SK-N-SH treated with all-trans-retinoic acid at 6 μM for 48 hours (cell line): ENCODE measurements at regions not wholly inside any gene's neighbourhood (a gene's known extent, or its start where the extent isn't known, plus 50 kb on each side); places are given as distances from the start of the nearest gene placed in this dataset.

ENCODE experiments used
- ARNTL ChIP-seq: fragments of 450-650 bp; formaldehyde crosslinking; IDR thresholded peaks from 2 replicates; pipeline ENCODE4 v1.5.0; 2020; ENCODE audit warnings: low read depth, mild to moderate bottlenecking, moderate library complexity, borderline replicate concordance
- ESRRG ChIP-seq: fragments of 250-450 bp; sonication (Bioruptor Pico); IDR thresholded peaks from 2 replicates; pipeline ENCODE4 v1.6.1; 2021; ENCODE audit warnings: mild to moderate bottlenecking
- ISL1 ChIP-seq: fragments of 250-450 bp; sonication (Bioruptor Pico); IDR thresholded peaks from 2 replicates; pipeline ENCODE4 v2.1.2; 2022; ENCODE audit warnings: mild to moderate bottlenecking, moderate library complexity
- OSR1 ChIP-seq: fragments of 250-450 bp; sonication (Bioruptor Pico); IDR thresholded peaks from 2 replicates; pipeline ENCODE4 v1.8.0; 2022; ENCODE audit warnings: moderate library complexity, mild to moderate bottlenecking, inconsistent platforms
- PATZ1 ChIP-seq: fragments of 250-450 bp; sonication (Bioruptor Pico); IDR thresholded peaks from 2 replicates; pipeline ENCODE4 v1.8.0; 2020; ENCODE audit warnings: mild to moderate bottlenecking, moderate library complexity, borderline replicate concordance
- RARB ChIP-seq: fragments of 250-450 bp; sonication (Bioruptor Pico); IDR thresholded peaks from 2 replicates; pipeline ENCODE4 v1.8.0; 2021; ENCODE audit warnings: mild to moderate bottlenecking, moderate library complexity
- TSHZ2 ChIP-seq: fragments of 250-450 bp; sonication (Bioruptor Pico); IDR thresholded peaks from 2 replicates; pipeline ENCODE4 v1.5.0; 2020; ENCODE audit warnings: mild to moderate bottlenecking, moderate library complexity
- ZFP30 ChIP-seq: fragments of 450-650 bp; formaldehyde crosslinking; IDR thresholded peaks from 2 replicates; pipeline ENCODE4 v1.5.0; 2022; ENCODE audit warnings: mild to moderate bottlenecking, moderate library complexity
- ZNF70 ChIP-seq: fragments of 450-650 bp; formaldehyde crosslinking; IDR thresholded peaks from 2 replicates; pipeline ENCODE4 v1.5.0; 2020; ENCODE audit warnings: mild to moderate bottlenecking, moderate library complexity
- ZNF8 ChIP-seq: fragments of 450-650 bp; formaldehyde crosslinking; IDR thresholded peaks from 2 replicates; pipeline ENCODE4 v1.5.0; 2020; ENCODE audit warnings: mild to moderate bottlenecking, moderate library complexity
- TF ChIP-seq, protein P1 (sequence below): fragments of 250-450 bp; sonication (Bioruptor Pico); IDR thresholded peaks from 2 replicates; pipeline ENCODE4 v1.5.1; 2020; ENCODE audit warnings: low read depth, mild to moderate bottlenecking, moderate library complexity

DNA sequence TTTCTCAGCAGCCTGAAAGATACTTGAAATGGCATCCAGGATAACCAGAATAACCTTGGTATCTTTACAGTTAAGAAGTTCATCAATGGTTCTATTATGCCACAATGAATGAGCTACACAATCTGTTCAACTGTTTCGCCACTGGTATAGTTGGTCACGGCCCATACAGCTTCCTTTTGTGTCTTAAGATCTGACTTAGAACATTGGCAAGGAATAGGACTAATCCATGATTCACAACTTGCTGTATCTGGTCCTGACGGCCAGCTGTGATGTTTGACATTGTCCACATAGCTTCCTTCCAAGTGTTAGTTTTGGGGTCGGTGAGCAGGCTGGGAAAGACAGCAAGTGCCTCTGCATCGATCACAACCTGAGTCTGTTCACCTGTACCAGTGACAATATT, 113.3 kb upstream of the RAD23B start:
- TF ChIP-seq PATZ1 (no peak), ARNTL (CRISPR knock-in tag) (no peak), ZNF8 (CRISPR knock-in tag) (no peak), ZFP30 (no peak), RARB (CRISPR knock-in tag) (no peak), ISL1 (CRISPR knock-in tag) (no peak), OSR1 (CRISPR knock-in tag) (no peak), ZNF70 (no peak), ESRRG (CRISPR knock-in tag) (no peak), TSHZ2 (CRISPR knock-in tag) (no peak)
- TF ChIP-seq, protein P1, sequence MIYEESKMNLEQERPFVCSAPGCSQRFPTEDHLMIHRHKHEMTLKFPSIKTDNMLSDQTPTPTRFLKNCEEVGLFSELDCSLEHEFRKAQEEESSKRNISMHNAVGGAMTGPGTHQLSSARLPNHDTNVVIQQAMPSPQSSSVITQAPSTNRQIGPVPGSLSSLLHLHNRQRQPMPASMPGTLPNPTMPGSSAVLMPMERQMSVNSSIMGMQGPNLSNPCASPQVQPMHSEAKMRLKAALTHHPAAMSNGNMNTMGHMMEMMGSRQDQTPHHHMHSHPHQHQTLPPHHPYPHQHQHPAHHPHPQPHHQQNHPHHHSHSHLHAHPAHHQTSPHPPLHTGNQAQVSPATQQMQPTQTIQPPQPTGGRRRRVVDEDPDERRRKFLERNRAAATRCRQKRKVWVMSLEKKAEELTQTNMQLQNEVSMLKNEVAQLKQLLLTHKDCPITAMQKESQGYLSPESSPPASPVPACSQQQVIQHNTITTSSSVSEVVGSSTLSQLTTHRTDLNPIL (CRISPR knock-in tag): no peak
